G401.6 (cell line): ENCODE measurements at regions not wholly inside any gene's neighbourhood (a gene's known extent, or its start where the extent isn't known, plus 50 kb on each side); places are given as distances from the start of the nearest gene placed in this dataset.

Experiments
- FAIRE-seq: peaks from 2 replicates; lab custom pipeline; 2012; peaks lifted over from hg19 to GRCh38; lab: Jason Lieb, UNC

- no peak for FAIRE-seq
Observed at GRCh38 chr6:92371211-92372208, 1047.8 kb downstream of the EPHA7 start.

- no peak for FAIRE-seq
Observed at GRCh38 chr6:92369309-92369708, 1050.0 kb downstream of the EPHA7 start.

GRCh38 chr6:92364948-92365541 lies 1054.3 kb downstream of the EPHA7 start:
- FAIRE-seq = no peak

GRCh38 chr6:92363111-92363510 lies 1056.2 kb downstream of the EPHA7 start:
- FAIRE-seq = no peak

- no peak for FAIRE-seq
Observed at GRCh38 chr6:92362404-92362803, 1057.0 kb downstream of the EPHA7 start.

- no peak for FAIRE-seq
Observed at GRCh38 chr6:92361990-92362389, 1057.4 kb downstream of the EPHA7 start.

GRCh38 chr6:92354270-92354829 lies 1065.0 kb downstream of the EPHA7 start:
- FAIRE-seq = no peak

GRCh38 chr6:92352130-92352529 lies 1067.2 kb downstream of the EPHA7 start:
- no peak for FAIRE-seq

- FAIRE-seq = no peak
Observed at GRCh38 chr6:92341201-92341600, 1078.2 kb downstream of the EPHA7 start.

- no peak for FAIRE-seq
Observed at GRCh38 chr6:92339936-92340640, 1079.3 kb downstream of the EPHA7 start.

- FAIRE-seq = no peak
Observed at GRCh38 chr6:92337571-92337970, 1081.8 kb downstream of the EPHA7 start.

- no peak for FAIRE-seq
Observed at GRCh38 chr6:92329208-92329847, 1090.0 kb downstream of the EPHA7 start.

- no peak for FAIRE-seq
Observed at GRCh38 chr6:92315312-92315711, 1104.0 kb downstream of the EPHA7 start.

GRCh38 chr6:92297101-92297500 lies 1122.3 kb downstream of the EPHA7 start:
- FAIRE-seq = no peak

GRCh38 chr6:92292067-92292466 lies 1127.3 kb downstream of the EPHA7 start:
- no peak for FAIRE-seq

- FAIRE-seq = no peak
Observed at GRCh38 chr6:92289831-92290230, 1129.5 kb downstream of the EPHA7 start.

- no peak for FAIRE-seq
Observed at GRCh38 chr6:92281571-92282076, 1137.7 kb downstream of the EPHA7 start.

GRCh38 chr6:92275150-92275549 lies 1144.2 kb downstream of the EPHA7 start:
- FAIRE-seq = no peak

- FAIRE-seq = no peak
Observed at GRCh38 chr6:92274588-92274987, 1144.8 kb downstream of the EPHA7 start.

GRCh38 chr6:92273694-92274093 lies 1145.7 kb downstream of the EPHA7 start:
- no peak for FAIRE-seq

- FAIRE-seq = no peak
Observed at GRCh38 chr6:92271091-92271490, 1148.3 kb downstream of the EPHA7 start.

- no peak for FAIRE-seq
Observed at GRCh38 chr6:92270365-92270764, 1149.0 kb downstream of the EPHA7 start.
